ENCODE measurements at regions not wholly inside any gene's neighbourhood (a gene's known extent, or its start where the extent isn't known, plus 50 kb on each side); places are given as distances from the start of the nearest gene placed in this dataset.

GRCh38 chr2:19205983-19206533, 152.4 kb downstream of the OSR1 start:
- no peak overlapping the region for H3K4me3 Mint-ChIP-seq
- intact Hi-C loops (cut with micrococcal nuclease) = no loop called here
- H3K4me1 Mint-ChIP-seq (ENCODE audit: low read depth) = no peaks in the 10 kb centered on the region
- peaks cover 40% of the 10 kb centered on the region for H3K9me3 Mint-ChIP-seq
- no peaks in the 10 kb centered on the region for H3K36me3 Mint-ChIP-seq (ENCODE audit: low read depth)
- H3K27ac Mint-ChIP-seq = no peak overlapping the region
- H3K27me3 Mint-ChIP-seq = no peaks in the 10 kb centered on the region

- intact Hi-C loops (cut with micrococcal nuclease) = no loop called here
- Mint-ChIP-seq H3K9me3 (peaks cover 30% of the 10 kb centered on the region), H3K27me3 (no peaks in the 10 kb centered on the region), H3K36me3 (ENCODE audit: low read depth) (no peaks in the 10 kb centered on the region), H3K27ac (no peak overlapping the region), H3K4me1 (ENCODE audit: low read depth) (no peaks in the 10 kb centered on the region), H3K4me3 (no peak overlapping the region)
Measured at GRCh38 chr2:19203866-19204265, 154.6 kb downstream of the OSR1 start.

GRCh38 chr2:19201911-19202462, 156.4 kb downstream of the OSR1 start:
- H3K4me1 Mint-ChIP-seq (ENCODE audit: low read depth) = no peaks in the 10 kb centered on the region
- no peaks in the 10 kb centered on the region for H3K36me3 Mint-ChIP-seq (ENCODE audit: low read depth)

GRCh38 chr2:19198381-19198780, 160.0 kb downstream of the OSR1 start:
- H3K4me3 Mint-ChIP-seq = no peak overlapping the region
- H3K4me1 Mint-ChIP-seq (ENCODE audit: low read depth) = no peaks in the 10 kb centered on the region
- H3K27ac Mint-ChIP-seq = no peak overlapping the region
- intact Hi-C loops (cut with micrococcal nuclease) = no loop called here
- peaks cover 8% of the 10 kb centered on the region for H3K9me3 Mint-ChIP-seq
- no peaks in the 10 kb centered on the region for H3K27me3 Mint-ChIP-seq
- no peaks in the 10 kb centered on the region for H3K36me3 Mint-ChIP-seq (ENCODE audit: low read depth)

More at GRCh38 chr2:19201911-19202462, 156.4 kb downstream of the OSR1 start:
- Mint-ChIP-seq H3K4me3 (no peak overlapping the region), H3K27me3 (no peaks in the 10 kb centered on the region), H3K27ac (no peak overlapping the region), H3K9me3 (peaks cover 30% of the 10 kb centered on the region)
- intact Hi-C loops (cut with micrococcal nuclease) = no loop called here

- intact Hi-C loops (cut with micrococcal nuclease) = no loop called here
- H3K4me3 Mint-ChIP-seq = no peak overlapping the region
- H3K27me3 Mint-ChIP-seq = no peaks in the 10 kb centered on the region
- H3K27ac Mint-ChIP-seq = no peak overlapping the region
- no peaks in the 10 kb centered on the region for H3K4me1 Mint-ChIP-seq (ENCODE audit: low read depth)
- H3K36me3 Mint-ChIP-seq (ENCODE audit: low read depth) = no peaks in the 10 kb centered on the region
- no peaks in the 10 kb centered on the region for H3K9me3 Mint-ChIP-seq
Measured at GRCh38 chr2:19195661-19196060, 162.8 kb downstream of the OSR1 start.

- H3K36me3 Mint-ChIP-seq (ENCODE audit: low read depth) = no peaks in the 10 kb centered on the region
- no peak overlapping the region for H3K27ac Mint-ChIP-seq
- H3K27me3 Mint-ChIP-seq = no peaks in the 10 kb centered on the region
- H3K4me1 Mint-ChIP-seq (ENCODE audit: low read depth) = no peaks in the 10 kb centered on the region
- H3K9me3 Mint-ChIP-seq = peaks cover 23% of the 10 kb centered on the region
- H3K4me3 Mint-ChIP-seq = no peak overlapping the region
- intact Hi-C loops (cut with micrococcal nuclease) = no loop called here
Measured at GRCh38 chr2:19189391-19189790, 169.0 kb downstream of the OSR1 start.

GRCh38 chr2:19187323-19188020, 171.0 kb downstream of the OSR1 start:
- Mint-ChIP-seq H3K36me3 (ENCODE audit: low read depth) (no peaks in the 10 kb centered on the region), H3K27me3 (no peaks in the 10 kb centered on the region), H3K27ac (no peak overlapping the region), H3K9me3 (peaks cover 35% of the 10 kb centered on the region), H3K4me3 (no peak overlapping the region), H3K4me1 (ENCODE audit: low read depth) (no peaks in the 10 kb centered on the region)
- intact Hi-C loops (cut with micrococcal nuclease) = no loop called here

- Mint-ChIP-seq H3K27ac (no peak overlapping the region), H3K4me1 (ENCODE audit: low read depth) (no peaks in the 10 kb centered on the region), H3K9me3 (peaks cover 59% of the 10 kb centered on the region), H3K27me3 (no peaks in the 10 kb centered on the region), H3K4me3 (no peak overlapping the region), H3K36me3 (ENCODE audit: low read depth) (no peaks in the 10 kb centered on the region)
- intact Hi-C loops (cut with micrococcal nuclease) = no loop called here
Measured at GRCh38 chr2:19185086-19185485, 173.3 kb downstream of the OSR1 start.

GRCh38 chr2:19178175-19178574, 180.2 kb downstream of the OSR1 start:
- H3K9me3 Mint-ChIP-seq = peaks cover 33% of the 10 kb centered on the region
- no peaks in the 10 kb centered on the region for H3K4me1 Mint-ChIP-seq (ENCODE audit: low read depth)
- intact Hi-C loops (cut with micrococcal nuclease) = no loop called here
- no peak overlapping the region for H3K4me3 Mint-ChIP-seq
- no peaks in the 10 kb centered on the region for H3K27me3 Mint-ChIP-seq
- H3K27ac Mint-ChIP-seq = no peak overlapping the region
- H3K36me3 Mint-ChIP-seq (ENCODE audit: low read depth) = no peaks in the 10 kb centered on the region

GRCh38 chr2:19176977-19177376, 181.4 kb downstream of the OSR1 start:
- intact Hi-C loops (cut with micrococcal nuclease) = no loop called here
- H3K36me3 Mint-ChIP-seq (ENCODE audit: low read depth) = no peaks in the 10 kb centered on the region
- peaks cover 21% of the 10 kb centered on the region for H3K9me3 Mint-ChIP-seq
- H3K4me1 Mint-ChIP-seq (ENCODE audit: low read depth) = no peaks in the 10 kb centered on the region
- no peak overlapping the region for H3K27ac Mint-ChIP-seq
- H3K4me3 Mint-ChIP-seq = no peak overlapping the region
- no peaks in the 10 kb centered on the region for H3K27me3 Mint-ChIP-seq

GRCh38 chr2:19176172-19176852, 182.1 kb downstream of the OSR1 start:
- Mint-ChIP-seq H3K4me1 (ENCODE audit: low read depth) (no peaks in the 10 kb centered on the region), H3K9me3 (peaks cover 14% of the 10 kb centered on the region), H3K27me3 (no peaks in the 10 kb centered on the region), H3K27ac (no peak overlapping the region), H3K36me3 (ENCODE audit: low read depth) (no peaks in the 10 kb centered on the region), H3K4me3 (no peak overlapping the region)
- intact Hi-C loops (cut with micrococcal nuclease) = no loop called here

GRCh38 chr2:19174176-19174575, 184.2 kb downstream of the OSR1 start:
- Mint-ChIP-seq H3K36me3 (ENCODE audit: low read depth) (no peaks in the 10 kb centered on the region), H3K27me3 (no peaks in the 10 kb centered on the region), H3K27ac (no peak overlapping the region), H3K4me1 (ENCODE audit: low read depth) (no peaks in the 10 kb centered on the region), H3K4me3 (no peak overlapping the region), H3K9me3 (no peaks in the 10 kb centered on the region)
- intact Hi-C loops (cut with micrococcal nuclease) = no loop called here

- no peak overlapping the region for H3K4me3 Mint-ChIP-seq
- no peaks in the 10 kb centered on the region for H3K4me1 Mint-ChIP-seq (ENCODE audit: low read depth)
- no peaks in the 10 kb centered on the region for H3K36me3 Mint-ChIP-seq (ENCODE audit: low read depth)
- intact Hi-C loops (cut with micrococcal nuclease) = no loop called here
- H3K27ac Mint-ChIP-seq = no peak overlapping the region
- H3K9me3 Mint-ChIP-seq = no peaks in the 10 kb centered on the region
- H3K27me3 Mint-ChIP-seq = no peaks in the 10 kb centered on the region
Measured at GRCh38 chr2:19171409-19171808, 187.0 kb downstream of the OSR1 start.

- Mint-ChIP-seq H3K9me3 (no peaks in the 10 kb centered on the region), H3K27me3 (no peaks in the 10 kb centered on the region), H3K36me3 (ENCODE audit: low read depth) (no peaks in the 10 kb centered on the region), H3K4me1 (ENCODE audit: low read depth) (no peaks in the 10 kb centered on the region), H3K27ac (no peak overlapping the region), H3K4me3 (no peak overlapping the region)
- intact Hi-C loops (cut with micrococcal nuclease) = no loop called here
Measured at GRCh38 chr2:19169134-19169768, 189.2 kb downstream of the OSR1 start.

All from dendritic cell treated with granulocyte-macrophage colony-stimulating factor and Interleukin-4, amounts not matched to agents 40 ng/mL and 50 ng/mL, for 4 days (primary cell).